K562 (cell line): ENCODE measurements at regions not wholly inside any gene's neighbourhood (a gene's known extent, or its start where the extent isn't known, plus 50 kb on each side); places are given as distances from the start of the nearest gene placed in this dataset.

Experiments
- ATAC-seq: fragments of 200-7000 bp; cut with Tn5 transposase; 3 replicates; pipeline ENCODE4 v1.9.1; 2020; ENCODE audit warnings: moderate library complexity
- BruUV-seq: library from RNA; stranded (reverse); fragments of 400-500 nt; replicated peaks from 2 replicates; lab custom pipeline; 2021; lab: Mats Ljungman, UMichigan
- CTCF ChIA-PET: fragments of 300-600 bp; formaldehyde crosslinking; extraction: SDS; loops from one replicate; lab custom pipeline; 2021; ENCODE audit warnings: low intra/inter-chr PET ratio; lab: Yijun Ruan, JAX
- POLR2A ChIA-PET: fragments of 300-600, 350-650 bp; sonication (Branson Sonifier 250); formaldehyde crosslinking; extraction: SDS; loops from one replicate; lab custom pipeline; 2021; ENCODE audit warnings: antibody characterized with exemption, inconsistent platforms; lab: Yijun Ruan, JAX
- DNase-seq, 4 experiments: peaks; one replicate each; pipeline versions ENCODE4 v3.0.0 to v3.0.0-alpha.2; 2011 to 2018; ENCODE audit warnings: low spot score in 3 of 4, mixed read lengths in 3 of 4; ENCODE audit errors: extremely low read depth in 1 of 4
- FAIRE-seq: peaks from 2 replicates; lab custom pipeline; 2011; peaks lifted over from hg19 to GRCh38; lab: Jason Lieb, UNC
- H2AFZ ChIP-seq: 2 replicates; pipeline ENCODE4 v1.6.0; 2011; ENCODE audit warnings: low read depth, low read length, control low read depth, inconsistent platforms
- H3K27ac ChIP-seq: fragments of 200-600 bp; 3 replicates; pipeline ENCODE4 v1.8.0; 2011; ENCODE audit warnings: low read depth, mild to moderate bottlenecking, control low read depth, inconsistent platforms, low read length, moderate library complexity, mixed read lengths; ENCODE audit errors: extremely low read depth
- H3K27me3 ChIP-seq, 2 experiments: fragments of 300-600 bp in 1 of 2; 2 replicates in 1 of 2; 3 replicates in 1 of 2; pipeline versions ENCODE4 v1.6.0 to v1.8.0; 2011; ENCODE audit warnings: inconsistent platforms in 2 of 2, low read length in 2 of 2, mild to moderate bottlenecking in 1 of 2, mixed read lengths in 1 of 2, moderate library complexity in 1 of 2; ENCODE audit not compliant: control insufficient read depth in 2 of 2, insufficient read depth in 2 of 2
- H3K36me3 ChIP-seq: fragments of 300-600 bp; 3 replicates; pipeline ENCODE4 v1.8.0; 2011; ENCODE audit warnings: mild to moderate bottlenecking, low read length, inconsistent platforms; ENCODE audit not compliant: control insufficient read depth, insufficient read depth
- H3K4me1 ChIP-seq, 2 experiments: fragments of 200-600 bp in 1 of 2; replicated peaks in 1 of 2; 2 replicates in 1 of 2; 3 replicates in 1 of 2; pipeline versions ENCODE4 v1.5.1 to v1.8.0; 2011; ENCODE audit warnings: inconsistent platforms in 2 of 2, low read length in 2 of 2, mild to moderate bottlenecking in 1 of 2, mixed read lengths in 1 of 2, moderate library complexity in 1 of 2; ENCODE audit not compliant: control insufficient read depth in 2 of 2, insufficient read depth in 2 of 2
- H3K4me2 ChIP-seq: 2 replicates; pipeline ENCODE4 v1.6.1; 2011; ENCODE audit warnings: low read length, control low read depth, inconsistent platforms, mixed read lengths; ENCODE audit not compliant: insufficient read depth
- H3K4me3 ChIP-seq: fragments of 200-600 bp; sonication (generic), shearing (Covaris generic); 2 replicates; pipeline ENCODE4 v1.5.1; 2016; ENCODE audit warnings: control low read depth, inconsistent platforms
- H3K79me2 ChIP-seq: fragments of 200-600 bp; 3 replicates; pipeline ENCODE4 v1.8.0; 2011; ENCODE audit warnings: low read length, inconsistent platforms; ENCODE audit not compliant: control insufficient read depth, insufficient read depth
- H3K9ac ChIP-seq, 2 experiments: 2 replicates each; pipeline versions ENCODE4 v1.6.0 to v1.6.1; 2011; ENCODE audit warnings: low read depth in 2 of 2, low read length in 2 of 2, control low read depth in 1 of 2, inconsistent platforms in 1 of 2, mild to moderate bottlenecking in 1 of 2, mixed read lengths in 1 of 2; ENCODE audit not compliant: insufficient read depth in 1 of 2
- H3K9me1 ChIP-seq: one replicate; pipeline ENCODE4 v1.6.0; 2011; ENCODE audit warnings: inconsistent platforms, mild to moderate bottlenecking, low read length, moderate library complexity; ENCODE audit not compliant: control insufficient read depth, insufficient read depth
- H3K9me3 ChIP-seq: replicated peaks from 2 replicates; pipeline ENCODE4 v1.5.1; 2011; ENCODE audit warnings: low read depth, low read length, inconsistent platforms; ENCODE audit not compliant: control insufficient read depth, insufficient read depth
- H4K20me1 ChIP-seq: replicated peaks from 2 replicates; pipeline ENCODE4 v1.6.1; 2011; ENCODE audit warnings: low read length, inconsistent platforms, mixed read lengths; ENCODE audit not compliant: control insufficient read depth, insufficient read depth
- LCOR ChIP-seq: sonication (generic); formaldehyde crosslinking; IDR thresholded peaks from 2 replicates; pipeline ENCODE4 v1.8.0; 2022; ENCODE audit warnings: mild to moderate bottlenecking, missing genetic modification reagents
- MED1 ChIP-seq: sonication (generic); formaldehyde crosslinking; IDR thresholded peaks from 2 replicates; pipeline ENCODE4 v1.8.1; 2023; ENCODE audit warnings: missing genetic modification reagents, borderline replicate concordance
- ZNF24 ChIP-seq: fragments of 450-650 bp; IDR thresholded peaks from 2 replicates; pipeline ENCODE4 v1.6.1; 2016
- WGBS: fragments of 100-300 bp; shearing (Covaris generic); methylation state at CpG from one replicate; pipeline ENCODE4 v1.1.6; 2016; ENCODE audit warnings: low coverage, mixed read lengths; ENCODE audit not compliant: insufficient coverage; ENCODE audit errors: missing lambda C conversion rate; 5-methylcytosine and 5-hydroxymethylcytosine counted together
- in situ Hi-C: fragments of 300-500 bp; cut with MboI; formaldehyde crosslinking; loops from 4 replicates; pipeline ENCODE4 v1.15.0; 2018; ENCODE audit warnings: inconsistent platforms, mixed read lengths
- intact Hi-C: fragments of 100-400 bp; cut with micrococcal nuclease; formaldehyde crosslinking; loops from 2 replicates; pipeline ENCODE4 v1.14.2; 2022
- TF ChIP-seq, protein P1 (sequence below): IDR thresholded peaks from 3 replicates; pipeline ENCODE4 v1.6.1; 2011; ENCODE audit warnings: borderline replicate concordance, mild to moderate bottlenecking; ENCODE audit not compliant: insufficient read length, insufficient read depth
- TF ChIP-seq, protein P2 (sequence below), 2 experiments: fragments of 200-800 bp in 1 of 2; sonication (Bioruptor generic) in 1 of 2; sonication (generic) in 1 of 2; formaldehyde crosslinking in 1 of 2; IDR thresholded peaks in 1 of 2; conservative IDR thresholded peaks in 1 of 2; 2 replicates each; pipeline versions ENCODE4 v1.5.0 to v1.6.1; 2016 to 2020; ENCODE audit warnings: missing compliant biosample characterization in 1 of 2, missing genetic modification characterization in 1 of 2, missing genetic modification reagents in 1 of 2

GRCh38 chr10:58013406-58013805 is 254.3 kb downstream of the IPMK start:
- TF ChIP-seq, protein P1, sequence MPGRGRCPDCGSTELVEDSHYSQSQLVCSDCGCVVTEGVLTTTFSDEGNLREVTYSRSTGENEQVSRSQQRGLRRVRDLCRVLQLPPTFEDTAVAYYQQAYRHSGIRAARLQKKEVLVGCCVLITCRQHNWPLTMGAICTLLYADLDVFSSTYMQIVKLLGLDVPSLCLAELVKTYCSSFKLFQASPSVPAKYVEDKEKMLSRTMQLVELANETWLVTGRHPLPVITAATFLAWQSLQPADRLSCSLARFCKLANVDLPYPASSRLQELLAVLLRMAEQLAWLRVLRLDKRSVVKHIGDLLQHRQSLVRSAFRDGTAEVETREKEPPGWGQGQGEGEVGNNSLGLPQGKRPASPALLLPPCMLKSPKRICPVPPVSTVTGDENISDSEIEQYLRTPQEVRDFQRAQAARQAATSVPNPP, result no peak
- TF ChIP-seq, protein P2, sequence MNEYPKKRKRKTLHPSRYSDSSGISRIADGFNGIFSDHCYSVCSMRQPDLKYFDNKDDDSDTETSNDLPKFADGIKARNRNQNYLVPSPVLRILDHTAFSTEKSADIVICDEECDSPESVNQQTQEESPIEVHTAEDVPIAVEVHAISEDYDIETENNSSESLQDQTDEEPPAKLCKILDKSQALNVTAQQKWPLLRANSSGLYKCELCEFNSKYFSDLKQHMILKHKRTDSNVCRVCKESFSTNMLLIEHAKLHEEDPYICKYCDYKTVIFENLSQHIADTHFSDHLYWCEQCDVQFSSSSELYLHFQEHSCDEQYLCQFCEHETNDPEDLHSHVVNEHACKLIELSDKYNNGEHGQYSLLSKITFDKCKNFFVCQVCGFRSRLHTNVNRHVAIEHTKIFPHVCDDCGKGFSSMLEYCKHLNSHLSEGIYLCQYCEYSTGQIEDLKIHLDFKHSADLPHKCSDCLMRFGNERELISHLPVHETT (CRISPR knock-in tag; conservative IDR thresholded peaks at IDR 0.05 in 1 of 2, IDR thresholded peaks at IDR 0.05 in 1 of 2), result no peak
- TF ChIP-seq ZNF24, result no peak
- no peak for TF ChIP-seq MED1 (CRISPR knock-in tag)
- TF ChIP-seq LCOR (CRISPR knock-in tag), result no peak
- in situ Hi-C loops (no loop called here), intact Hi-C loops (no loop called here)
- Histone ChIP-seq H3K9me1 (no peaks in the 10 kb centered on the region), H3K79me2 (no peaks in the 10 kb centered on the region), H3K27me3 (no peaks in the 10 kb centered on the region), H3K4me1 (no peaks in the 10 kb centered on the region), H3K9ac (no peak overlapping the region), H3K9me3 (no peaks in the 10 kb centered on the region), H3K36me3 (no peaks in the 10 kb centered on the region), H3K27ac (no peak overlapping the region), H2AFZ (no peak overlapping the region), H3K4me3 (no peak overlapping the region), H3K4me2 (no peak overlapping the region), H4K20me1 (no peaks in the 10 kb centered on the region)
- ATAC-seq (no peak), DNase-seq (no peak), FAIRE-seq (no peak)
- CTCF ChIA-PET, result no interaction called here
- BruUV-seq, result no TSS peak
- POLR2A ChIA-PET, result no interaction called here
- WGBS, result 1% methylated on average over 4 of the region's 4 CpGs
